Hindlimb muscle (tissue), 1 donor: ENCODE measurements at regions not wholly inside any gene's neighbourhood (a gene's known extent, or its start where the extent isn't known, plus 50 kb on each side); places are given as distances from the start of the nearest gene placed in this dataset.
A peak's percentile ranks its signal among the peaks of the same experiment; 100 is the strongest.

ENCODE experiments used
- DNase-seq: peaks from one replicate; pipeline ENCODE4 v3.0.0-alpha.2; 2013

GRCh38 chr3:148084931-148085330, 612.8 kb upstream of the AGTR1 start:
- DNase-seq, result no peak

GRCh38 chr3:148087601-148088371, 609.9 kb upstream of the AGTR1 start:
- no peak for DNase-seq

- no peak for DNase-seq
These were observed 608.5 kb upstream of the AGTR1 start for GRCh38 chr3:148089171-148089570.

- no peak for DNase-seq
These were observed 607.5 kb upstream of the AGTR1 start for GRCh38 chr3:148090156-148090555.

GRCh38 chr3:148092624-148093347, 604.9 kb upstream of the AGTR1 start:
- no peak for DNase-seq

DNA sequence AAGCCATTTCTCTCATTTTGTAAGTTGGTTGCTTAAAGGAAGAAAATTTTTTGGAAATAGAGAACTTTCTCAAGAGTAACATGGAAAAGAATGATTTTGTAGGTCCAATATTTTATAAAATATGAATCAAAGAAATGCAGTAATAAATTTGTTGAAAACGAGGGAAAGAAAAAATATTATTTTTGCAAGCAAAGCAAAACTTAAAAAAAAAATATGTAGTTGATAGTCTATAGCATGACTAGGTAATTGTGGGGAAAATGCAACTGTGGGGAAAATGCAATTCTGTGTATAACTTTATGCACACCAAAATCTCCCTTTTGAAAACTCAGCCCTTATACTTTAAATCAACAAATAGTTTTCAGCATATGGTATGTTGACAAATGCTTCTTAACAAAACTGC, 604.0 kb upstream of the AGTR1 start:
- no peak for DNase-seq

GRCh38 chr3:148095962-148096361, 601.7 kb upstream of the AGTR1 start:
- DNase-seq, result peak; percentile 32

GRCh38 chr3:148100476-148100875, 597.2 kb upstream of the AGTR1 start:
- DNase-seq, result no peak

DNA sequence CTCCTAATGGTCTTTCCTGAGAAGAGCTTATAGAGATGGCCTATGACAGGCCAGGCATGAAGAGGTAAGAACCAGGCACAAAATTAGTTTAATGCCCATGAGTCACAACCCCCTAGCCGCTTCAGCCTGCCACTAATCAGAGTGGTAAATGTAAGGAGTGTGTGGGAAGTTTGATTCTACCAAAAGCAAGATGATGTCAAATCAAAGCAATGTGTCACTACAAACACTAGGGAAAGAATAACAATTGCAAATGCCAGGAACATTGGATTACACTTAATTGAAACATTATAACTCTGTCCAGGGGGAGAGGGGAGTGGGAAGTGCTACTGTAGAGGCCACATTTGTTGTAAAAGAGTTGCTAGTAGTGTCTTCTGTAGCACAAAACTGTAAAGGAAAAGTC, 596.6 kb upstream of the AGTR1 start:
- DNase-seq, result no peak

GRCh38 chr3:148102156-148102555, 595.5 kb upstream of the AGTR1 start:
- no peak for DNase-seq

DNA sequence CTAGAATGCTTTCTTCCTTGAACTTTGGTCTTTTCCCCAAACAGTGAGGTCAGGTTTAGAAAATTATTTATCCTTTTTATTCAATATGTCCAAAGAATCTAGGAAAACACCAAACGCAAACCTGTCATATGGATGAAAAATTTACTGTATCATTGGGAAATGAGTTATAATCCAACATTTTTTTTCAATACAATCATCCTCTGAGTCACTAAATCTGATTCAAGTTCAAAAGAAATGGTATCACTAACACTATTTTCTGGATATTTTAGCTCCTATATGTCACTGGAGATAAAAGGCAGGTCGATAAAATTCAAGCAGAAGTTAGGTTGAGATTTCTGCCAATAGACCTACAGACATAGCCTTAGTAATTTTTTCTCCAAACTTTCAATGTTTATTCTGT, 591.6 kb upstream of the AGTR1 start:
- DNase-seq, result no peak

- no peak for DNase-seq
These were observed 570.7 kb upstream of the AGTR1 start for GRCh38 chr3:148126956-148127355.

- no peak for DNase-seq
These were observed 569.6 kb upstream of the AGTR1 start for GRCh38 chr3:148128136-148128535.

DNA sequence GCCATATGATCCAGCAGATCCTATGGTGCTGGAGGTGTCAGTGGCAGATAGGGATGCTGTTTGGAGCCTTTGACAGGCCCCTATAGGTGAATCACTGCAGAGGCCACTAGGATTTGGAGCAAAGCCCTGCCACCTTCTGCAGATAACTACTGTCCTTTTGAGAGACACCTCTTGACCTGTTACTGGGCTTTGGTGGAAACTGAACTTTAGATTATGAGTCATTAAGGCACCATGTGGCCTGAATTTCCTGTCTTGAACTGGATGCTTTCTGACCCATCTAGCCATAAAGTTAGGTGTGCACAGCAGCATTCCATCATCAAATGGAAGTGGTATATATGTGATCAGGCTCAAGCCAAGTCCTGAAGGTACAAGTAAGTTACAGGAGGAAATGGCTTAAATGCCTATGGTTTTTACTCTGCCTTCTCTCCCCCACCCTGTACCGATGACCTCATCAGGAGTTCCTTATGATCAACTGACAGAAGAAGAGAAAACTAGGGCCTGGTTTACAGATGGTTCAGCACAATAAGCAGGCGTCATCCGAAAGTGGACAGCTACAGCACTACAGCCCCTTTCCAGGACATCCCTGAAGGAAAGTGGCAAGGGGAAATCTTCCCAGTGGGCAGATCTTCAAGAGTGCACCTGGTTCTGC, 565.6 kb upstream of the AGTR1 start:
- DNase-seq, result no peak

GRCh38 chr3:148136816-148137215, 560.9 kb upstream of the AGTR1 start:
- no peak for DNase-seq

- DNase-seq, result no peak
These were observed 551.5 kb upstream of the AGTR1 start for GRCh38 chr3:148146241-148146640.

GRCh38 chr3:148146947-148147826, 550.5 kb upstream of the AGTR1 start:
- DNase-seq, result peak; percentile 23

DNA sequence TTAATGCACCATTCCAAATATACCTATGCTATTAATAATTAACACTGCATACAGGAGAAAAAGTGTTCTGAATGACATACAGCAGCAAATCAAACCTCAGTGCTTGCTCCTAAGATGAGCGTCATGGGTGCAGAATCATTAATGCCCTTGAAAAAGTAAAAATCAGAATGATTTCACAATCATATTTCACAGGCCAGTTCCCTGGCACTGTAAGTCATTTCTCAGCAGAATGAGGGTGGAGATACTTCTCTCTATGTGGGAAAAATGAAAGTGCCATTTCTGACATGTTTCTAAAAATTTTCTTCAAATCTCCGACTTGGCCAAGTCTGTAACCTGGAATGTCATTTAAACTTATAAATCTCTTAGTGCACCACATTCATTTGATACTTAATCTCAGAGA, 549.8 kb upstream of the AGTR1 start:
- DNase-seq, result no peak

GRCh38 chr3:148149556-148149955, 548.1 kb upstream of the AGTR1 start:
- no peak for DNase-seq

GRCh38 chr3:148150141-148150540, 547.6 kb upstream of the AGTR1 start:
- no peak for DNase-seq

GRCh38 chr3:148158210-148158609, 539.5 kb upstream of the AGTR1 start:
- no peak for DNase-seq

DNA sequence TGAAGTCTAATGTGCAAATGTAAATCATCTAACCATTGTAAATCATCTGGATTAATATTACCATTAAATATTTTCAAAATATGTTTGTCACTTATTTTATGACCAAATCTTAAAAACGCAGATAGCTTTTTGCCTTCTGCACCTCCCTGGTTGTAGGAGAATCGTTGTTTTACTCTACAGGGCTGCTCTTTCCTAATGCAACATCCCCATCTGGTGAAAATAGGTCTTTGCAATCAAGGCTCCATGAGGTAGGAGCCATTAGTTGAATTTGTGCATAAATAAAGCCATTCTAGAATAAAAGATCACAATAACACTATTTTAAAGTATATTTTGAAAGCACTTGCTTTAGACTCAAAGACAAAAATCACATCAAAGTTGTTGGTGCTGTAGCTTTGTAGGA, 535.6 kb upstream of the AGTR1 start:
- DNase-seq, result no peak

DNA sequence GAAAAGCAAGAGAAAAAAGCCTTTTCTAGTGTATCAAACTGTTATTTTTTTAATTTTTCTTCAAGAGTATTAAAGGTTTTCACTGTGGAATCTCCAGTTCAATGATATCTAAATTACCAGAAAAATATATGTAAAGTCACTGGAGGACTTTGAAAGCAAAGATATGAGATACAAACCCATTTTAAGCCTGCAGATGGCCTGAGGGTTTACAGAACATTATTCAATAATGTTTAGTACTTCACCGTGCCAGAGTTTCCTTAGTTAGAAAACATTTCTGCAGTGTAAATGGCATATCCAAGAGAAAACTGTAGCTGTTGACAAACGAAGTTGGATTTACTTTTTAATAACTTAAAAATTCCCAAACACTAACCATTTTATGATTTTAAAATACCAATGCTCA, 529.4 kb upstream of the AGTR1 start:
- no peak for DNase-seq
